ENCODE measurements at regions not wholly inside any gene's neighbourhood (a gene's known extent, or its start where the extent isn't known, plus 50 kb on each side); places are given as distances from the start of the nearest gene placed in this dataset.

GRCh38 chr2:120940726-120941256 lies 205.1 kb downstream of the GLI2 start:
- no peak for DNase-seq

GRCh38 chr2:120941571-120942120 lies 206.0 kb downstream of the GLI2 start:
- DNase-seq = no peak

DNA sequence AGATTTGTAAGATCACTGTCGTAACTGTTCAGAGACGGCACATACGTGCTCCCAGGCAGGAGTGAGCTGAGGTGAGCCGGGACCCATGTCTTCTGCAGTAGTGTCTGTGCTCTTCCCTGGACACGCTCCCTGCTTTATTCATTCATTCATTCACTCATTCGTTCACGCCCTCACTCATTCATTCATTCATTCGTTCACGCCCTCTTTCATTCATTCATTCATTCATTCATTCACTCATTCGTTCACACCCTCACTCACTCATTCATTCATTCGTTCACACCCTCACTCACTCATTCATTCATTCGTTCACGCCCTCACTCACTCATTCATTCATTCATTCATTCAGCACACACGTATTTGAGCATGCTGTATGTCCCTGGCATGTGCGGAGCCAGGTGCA lies 207.0 kb downstream of the GLI2 start:
- no peak for DNase-seq

- no peak for DNase-seq
Observed at GRCh38 chr2:120943403-120944034, 207.9 kb downstream of the GLI2 start.

GRCh38 chr2:120944575-120944974 lies 208.9 kb downstream of the GLI2 start:
- DNase-seq = no peak

DNA sequence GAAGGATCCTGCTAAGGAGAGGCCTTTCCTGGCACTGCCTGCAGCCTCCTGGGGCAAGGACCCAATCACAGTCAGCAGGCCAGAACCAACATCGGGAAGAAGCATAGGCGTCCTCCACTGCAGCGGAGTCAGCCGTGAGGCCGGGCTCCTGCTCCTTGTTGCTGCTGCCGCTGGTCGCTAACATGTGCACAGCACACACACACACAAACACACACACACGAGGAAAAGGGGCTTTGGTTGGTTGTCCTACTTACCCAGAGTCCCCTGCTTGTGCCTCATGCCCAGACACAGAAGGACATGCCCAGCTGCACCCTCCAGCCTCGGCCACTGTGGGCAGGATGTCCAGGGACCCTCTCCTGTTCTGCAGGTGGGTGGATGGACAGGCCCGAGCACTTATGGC lies 209.4 kb downstream of the GLI2 start:
- DNase-seq = no peak

DNA sequence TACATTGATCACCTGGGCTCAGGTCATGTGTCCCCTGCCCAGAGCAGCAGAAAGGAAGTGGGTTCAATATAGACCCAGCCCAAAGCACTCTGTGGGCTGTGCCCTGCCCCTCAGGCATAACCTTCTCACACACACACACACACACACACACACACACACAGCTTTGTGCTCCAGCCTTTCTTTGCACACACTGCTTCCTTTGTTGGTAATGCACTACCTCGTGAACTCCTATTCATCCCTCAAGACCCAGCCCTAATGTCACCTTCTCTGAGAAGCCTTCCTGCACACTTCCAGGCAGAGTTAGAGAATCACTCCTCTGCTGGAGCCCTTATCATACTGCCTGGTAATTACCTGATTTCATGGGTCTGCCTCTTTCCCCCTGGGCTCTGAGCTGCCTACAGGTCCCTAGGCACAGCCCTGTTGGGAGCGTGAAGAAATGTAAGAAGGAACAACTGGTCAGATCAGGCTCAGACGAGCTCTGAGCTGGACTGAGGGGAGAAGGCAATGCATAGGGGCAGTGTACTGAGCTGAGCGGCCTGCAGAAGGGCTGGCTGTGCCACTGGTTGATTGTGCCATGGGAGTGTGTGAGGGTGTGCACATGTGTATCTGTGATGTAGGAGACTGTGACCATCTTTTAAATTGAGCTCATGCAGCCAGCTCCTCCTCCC lies 210.3 kb downstream of the GLI2 start:
- no peak for DNase-seq

DNA sequence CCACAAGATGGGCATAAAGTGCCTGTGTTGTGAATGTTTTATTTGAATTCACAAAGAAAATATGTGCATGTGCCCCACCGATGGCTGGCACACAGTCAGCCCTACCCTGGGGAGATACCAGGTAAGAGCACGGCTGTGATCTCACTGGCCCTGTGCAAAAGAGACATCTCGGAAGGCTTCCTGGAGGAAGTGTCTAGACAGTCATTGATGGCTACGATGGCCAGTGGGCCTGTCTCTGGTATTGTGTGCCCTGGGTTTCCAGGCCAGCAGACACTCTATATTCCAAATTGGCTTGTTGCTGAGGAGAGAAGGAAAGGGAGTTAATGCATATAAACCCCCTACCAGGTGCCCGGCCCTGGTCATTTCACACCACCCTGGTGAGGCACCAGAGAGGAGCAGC lies 211.7 kb downstream of the GLI2 start:
- no peak for DNase-seq

GRCh38 chr2:120947982-120948661 lies 212.5 kb downstream of the GLI2 start:
- no peak for DNase-seq

DNA sequence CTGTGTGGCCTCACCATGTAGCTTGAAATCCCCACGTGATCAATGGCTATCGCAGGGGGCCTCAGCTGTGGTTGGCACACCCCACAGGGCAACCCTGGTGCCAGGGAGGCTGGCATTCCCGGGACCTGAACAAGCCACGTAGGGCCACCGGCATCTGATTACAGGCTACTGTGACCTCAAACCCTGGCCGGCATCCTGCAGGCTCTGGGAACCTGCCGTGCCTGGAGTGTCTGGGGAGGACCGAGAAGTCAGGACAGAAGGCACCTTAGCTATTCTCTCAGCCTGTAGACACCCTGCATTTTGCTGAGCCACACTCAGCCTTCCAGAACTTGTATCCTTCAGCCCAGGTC lies 213.0 kb downstream of the GLI2 start:
- DNase-seq = no peak

GRCh38 chr2:120949027-120949956 lies 213.6 kb downstream of the GLI2 start:
- DNase-seq = no peak

DNA sequence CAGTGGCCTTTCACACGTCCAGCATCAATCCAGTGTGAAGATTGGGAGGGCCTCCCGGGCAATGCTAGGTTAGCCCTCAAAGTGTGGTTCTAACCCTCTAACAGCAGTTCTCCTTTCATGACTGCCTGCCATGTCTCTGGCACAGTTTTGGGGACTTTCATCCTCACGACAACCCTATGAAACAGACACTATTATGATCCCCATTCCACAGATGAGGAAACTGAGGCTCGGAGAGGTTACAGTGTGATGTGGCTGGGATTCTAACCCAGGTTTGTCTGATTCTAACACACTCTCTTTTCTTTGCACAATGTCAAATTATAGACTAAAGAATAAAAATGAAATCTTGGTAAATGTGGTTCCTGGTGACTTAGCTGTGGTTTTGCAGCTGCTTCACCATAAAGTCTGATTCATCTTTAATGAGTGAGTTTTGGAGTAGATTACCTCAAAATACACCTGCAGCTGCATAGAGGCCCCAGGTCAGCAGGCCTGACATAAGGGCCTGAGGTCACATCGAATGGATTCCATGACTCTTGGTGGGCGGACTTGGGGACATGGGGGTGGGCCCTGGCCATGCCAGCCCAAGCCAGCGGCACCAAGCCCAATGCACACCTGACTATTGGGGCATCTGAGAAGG lies 214.4 kb downstream of the GLI2 start:
- no peak for DNase-seq

- DNase-seq = no peak
Observed at GRCh38 chr2:120951693-120952092, 216.0 kb downstream of the GLI2 start.

DNA sequence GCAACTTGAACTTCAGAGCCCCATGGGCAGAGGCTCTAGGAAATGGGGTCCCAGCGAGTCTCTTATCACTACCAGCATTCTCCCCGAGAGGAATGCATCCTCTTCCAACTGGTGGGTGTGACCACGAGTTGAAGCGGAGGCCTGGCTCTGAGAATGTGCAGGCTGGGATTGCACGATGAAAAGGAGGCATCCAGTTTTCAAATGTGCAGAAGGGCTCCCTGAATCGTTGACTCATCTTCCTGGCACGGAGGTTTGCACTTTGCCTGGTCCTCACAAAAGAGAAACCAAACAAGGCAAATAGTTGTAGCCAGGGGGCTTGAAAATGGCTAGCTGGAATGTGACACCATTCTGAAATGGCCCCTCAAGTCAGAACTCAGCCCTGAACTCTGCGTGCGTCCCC lies 216.7 kb downstream of the GLI2 start:
- no peak for DNase-seq

DNA sequence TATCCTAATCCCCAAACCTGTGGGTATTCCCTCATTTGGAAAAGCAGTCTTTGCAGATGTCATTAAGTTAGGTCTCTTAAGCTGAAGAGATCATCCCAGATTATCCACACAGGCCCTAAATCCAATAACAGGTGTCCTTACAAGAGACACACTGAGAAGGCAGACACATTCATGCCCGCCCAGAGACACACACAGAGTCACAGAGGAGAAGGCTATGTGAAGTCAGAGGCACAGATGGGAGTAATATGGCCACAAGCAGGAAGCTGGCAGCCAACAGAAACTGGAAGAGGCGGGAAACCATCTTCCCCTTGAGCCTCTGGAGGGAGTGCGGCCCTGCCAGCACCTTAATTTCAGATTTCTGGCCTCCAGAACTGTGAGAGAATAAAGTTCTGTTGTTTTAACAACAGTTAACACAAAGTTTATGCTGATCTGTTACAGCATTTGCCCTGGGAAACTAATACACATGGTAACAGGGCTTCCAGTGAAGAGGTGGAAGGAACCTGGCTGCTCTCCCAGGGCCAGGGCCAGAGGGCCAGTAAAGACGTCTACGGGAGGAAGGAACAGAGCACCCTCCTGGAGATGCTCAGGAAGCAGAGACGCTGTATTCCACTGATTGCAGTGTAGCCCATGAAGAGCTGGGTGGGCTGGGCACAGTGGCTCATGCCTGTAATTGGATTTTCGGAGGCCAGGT lies 217.5 kb downstream of the GLI2 start:
- no peak for DNase-seq

- DNase-seq = no peak
Observed at GRCh38 chr2:120953843-120954584, 218.3 kb downstream of the GLI2 start.

- DNase-seq = no peak
Observed at GRCh38 chr2:120954939-120955338, 219.3 kb downstream of the GLI2 start.

GRCh38 chr2:120955427-120955826 lies 219.8 kb downstream of the GLI2 start:
- DNase-seq = no peak

- DNase-seq = no peak
Observed at GRCh38 chr2:120956486-120957156, 221.0 kb downstream of the GLI2 start.

- no peak for DNase-seq
Observed at GRCh38 chr2:120957905-120958304, 222.2 kb downstream of the GLI2 start.
